ENCODE measurements at regions not wholly inside any gene's neighbourhood (a gene's known extent, or its start where the extent isn't known, plus 50 kb on each side); places are given as distances from the start of the nearest gene placed in this dataset.
"Not testable (repeated sequence)": the region's sequence is repeated elsewhere in the genome, so short reads cannot be mapped to it uniquely, and the experiment has no call there.

DNA sequence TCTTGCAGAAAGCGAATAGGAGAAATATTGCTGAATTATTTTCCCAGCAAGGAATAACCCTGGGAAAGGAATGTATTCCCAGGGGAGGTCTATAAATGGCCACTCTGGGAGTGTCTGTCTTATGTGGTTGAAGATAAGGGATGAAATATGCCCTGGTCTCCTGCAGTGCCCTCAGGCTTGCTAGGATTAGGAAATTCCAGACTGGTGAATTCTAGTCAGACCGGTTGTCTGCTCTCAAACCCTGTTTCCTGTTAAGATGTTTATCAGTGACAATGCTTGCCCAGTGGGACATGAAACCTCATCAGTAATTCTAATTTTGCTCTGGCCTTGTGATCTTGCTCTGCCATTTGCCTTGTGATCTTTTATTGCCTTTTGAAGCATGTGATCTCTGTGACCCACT, 148.2 kb upstream of the CHODL start:
- DNase-seq = not testable (repeated sequence)

DNA sequence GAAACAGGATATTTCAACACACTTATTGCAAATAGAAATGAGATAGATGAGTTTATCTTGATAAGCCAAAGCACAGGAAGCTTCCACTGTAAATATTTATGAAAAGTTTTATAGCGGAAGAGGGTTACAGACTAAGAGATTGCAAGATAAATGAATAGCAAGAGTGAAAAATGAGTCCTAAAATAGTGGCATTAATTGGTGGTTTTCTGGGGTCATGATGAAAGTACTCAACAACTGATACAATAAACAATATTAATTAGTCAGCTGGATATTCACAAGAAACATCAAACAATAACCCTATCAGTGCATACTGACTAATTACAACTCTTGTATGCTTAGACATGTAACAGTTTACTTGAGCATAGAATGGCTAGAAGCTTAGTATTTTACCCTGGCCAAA, 154.8 kb upstream of the CHODL start:
- DNase-seq = no peak

GRCh38 chr21:18070392-18070791, 174.2 kb upstream of the CHODL start:
- no peak for DNase-seq

DNA sequence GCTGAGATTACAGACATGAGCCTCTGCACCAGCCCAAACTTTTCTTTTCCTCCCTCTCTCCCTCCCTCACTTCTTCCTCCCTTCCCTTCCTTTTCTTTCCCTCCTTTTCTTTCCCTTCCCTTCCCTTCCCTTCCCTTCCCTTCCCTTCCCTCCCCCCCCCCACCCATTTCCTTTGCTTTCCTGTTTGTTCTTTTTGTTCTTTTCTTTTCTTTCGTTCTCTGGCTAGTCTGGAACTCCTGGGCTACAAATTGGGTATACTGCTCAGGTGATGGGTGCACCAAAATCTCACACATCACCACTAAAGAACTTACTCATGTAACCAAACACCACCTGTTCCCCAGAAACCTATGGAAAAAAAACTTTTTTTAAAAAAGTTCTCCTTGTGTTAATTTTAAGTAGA, 174.8 kb upstream of the CHODL start:
- DNase-seq = no peak

DNA sequence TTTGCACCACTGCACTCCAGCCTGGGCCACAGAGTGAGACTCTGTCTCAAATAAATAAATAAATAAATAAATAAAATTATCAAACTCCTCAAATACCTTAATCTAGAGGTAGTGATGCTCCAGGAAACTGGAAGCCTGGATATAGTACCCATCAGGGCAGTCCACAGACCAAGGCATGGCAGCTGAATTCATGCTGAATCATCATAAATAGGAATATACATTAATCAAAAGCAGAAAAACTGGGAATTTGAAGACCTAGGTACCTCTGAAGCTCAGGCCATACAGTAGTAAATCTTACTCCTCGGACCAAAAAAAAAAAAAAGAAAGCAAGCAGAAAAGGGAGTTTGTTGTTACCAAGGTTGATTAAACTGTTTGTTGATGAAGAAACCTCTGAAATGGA, 184.2 kb upstream of the CHODL start:
- no peak for DNase-seq

DNA sequence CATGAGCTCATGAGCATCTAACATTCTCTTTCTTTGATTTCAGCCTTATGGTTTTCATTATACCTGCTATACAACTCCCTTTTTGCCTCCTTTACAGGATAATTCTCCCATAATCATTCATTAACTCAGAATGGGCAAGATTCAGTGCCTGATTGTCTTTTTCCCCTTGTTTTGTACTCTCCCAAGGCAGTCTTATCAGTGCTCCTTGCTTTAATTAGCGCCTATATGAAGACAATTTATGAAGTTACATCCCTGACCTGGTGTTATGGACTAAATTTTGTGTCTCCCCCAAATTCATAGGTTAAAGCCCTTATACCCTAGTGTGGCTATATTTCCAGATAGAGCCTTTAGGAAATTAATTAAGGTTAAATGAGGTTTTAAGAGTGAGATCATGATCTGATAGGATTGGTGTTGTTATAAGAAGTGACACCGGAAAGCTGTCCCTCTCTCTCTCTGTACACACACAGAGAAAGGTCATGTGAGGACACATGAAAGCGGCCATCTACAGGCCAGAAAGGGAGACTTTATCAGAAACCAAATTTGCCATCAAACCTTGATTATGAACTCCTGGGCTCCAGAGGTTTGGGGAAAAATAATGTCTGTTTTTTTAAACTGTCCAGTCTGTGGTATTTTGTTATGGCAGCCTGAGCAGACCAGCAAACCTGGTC, 185.8 kb upstream of the CHODL start:
- no peak for DNase-seq

DNA sequence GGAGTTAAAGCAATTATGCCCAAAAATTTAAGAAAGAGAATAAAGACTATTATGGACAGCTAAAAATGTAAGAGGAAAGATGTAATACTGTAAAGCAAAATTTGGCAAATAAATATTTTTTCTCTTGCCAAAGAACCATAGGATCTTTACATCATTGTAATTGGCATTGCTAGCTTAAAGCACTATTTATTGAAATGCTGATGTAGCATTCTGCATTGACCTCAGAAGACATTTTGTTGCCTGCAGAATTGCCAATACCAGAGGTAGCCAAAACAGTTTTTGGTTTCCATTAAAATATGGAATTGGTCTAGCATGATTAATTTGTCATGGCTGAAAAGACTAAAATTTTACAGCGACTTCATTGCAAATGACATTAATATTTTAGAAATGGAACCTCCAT, 191.5 kb upstream of the CHODL start:
- DNase-seq = no peak

DNA sequence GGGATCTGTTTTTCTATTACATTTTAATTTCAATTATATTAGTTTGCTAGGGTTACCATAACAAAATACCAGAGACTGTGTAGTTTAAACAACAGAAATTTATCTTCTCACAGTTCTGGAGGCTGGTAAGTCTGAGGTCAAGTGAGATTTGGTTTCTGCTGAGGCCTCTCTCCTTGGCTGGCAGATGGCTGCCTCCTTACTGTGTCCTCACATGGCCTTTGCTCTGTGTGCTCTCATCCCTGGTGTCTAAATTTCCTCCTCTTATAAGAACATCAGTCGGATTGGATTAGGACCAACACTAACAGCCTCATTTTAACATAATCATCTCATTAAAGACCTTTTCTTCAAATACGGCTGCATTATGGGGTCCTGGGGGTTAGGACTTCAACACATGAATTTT, 195.2 kb upstream of the CHODL start:
- DNase-seq = no peak

DNA sequence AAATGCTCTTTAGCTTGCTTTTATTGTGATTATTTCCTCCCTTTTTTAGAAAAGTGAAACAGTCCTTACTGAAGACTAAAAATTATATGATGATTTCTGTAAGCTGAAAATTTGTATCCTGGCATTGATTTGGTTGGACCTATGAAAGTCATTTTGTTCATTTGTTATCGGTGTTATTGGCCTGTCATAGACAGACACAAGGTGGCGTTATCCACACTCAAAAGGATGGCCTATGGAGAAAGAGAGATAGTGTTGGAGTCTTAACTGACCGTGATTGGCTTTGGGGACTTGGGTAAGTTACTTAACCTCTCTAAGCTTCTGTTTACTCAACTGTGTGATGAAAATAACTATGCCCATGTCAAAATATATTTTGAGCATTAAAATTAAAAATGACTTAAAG, 203.6 kb upstream of the CHODL start:
- no peak for DNase-seq

GRCh38 chr21:18030248-18030647, 211.1 kb upstream of the C21orf91 start:
- DNase-seq = no peak

- no peak for DNase-seq
Observed at GRCh38 chr21:18026359-18026758, 207.2 kb upstream of the C21orf91 start.

DNA sequence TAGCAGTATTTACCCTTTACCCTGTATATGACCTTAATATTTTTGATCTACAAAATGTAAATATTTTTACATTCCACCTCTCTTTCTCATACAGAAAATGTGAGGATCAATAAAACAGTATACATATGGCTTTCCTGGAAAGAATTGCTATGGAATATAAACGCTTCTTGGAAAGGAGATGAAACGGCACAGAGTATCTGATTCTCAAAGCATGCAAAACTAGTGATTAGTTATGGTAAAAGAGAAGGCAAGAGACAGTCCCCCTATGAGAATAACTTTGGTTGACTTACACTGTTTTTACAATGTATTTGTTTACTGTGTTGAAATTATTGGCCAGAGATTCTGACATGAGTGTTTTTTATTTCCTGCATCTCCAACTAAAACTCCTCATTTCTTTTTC, 204.6 kb upstream of the C21orf91 start:
- DNase-seq = no peak

DNA sequence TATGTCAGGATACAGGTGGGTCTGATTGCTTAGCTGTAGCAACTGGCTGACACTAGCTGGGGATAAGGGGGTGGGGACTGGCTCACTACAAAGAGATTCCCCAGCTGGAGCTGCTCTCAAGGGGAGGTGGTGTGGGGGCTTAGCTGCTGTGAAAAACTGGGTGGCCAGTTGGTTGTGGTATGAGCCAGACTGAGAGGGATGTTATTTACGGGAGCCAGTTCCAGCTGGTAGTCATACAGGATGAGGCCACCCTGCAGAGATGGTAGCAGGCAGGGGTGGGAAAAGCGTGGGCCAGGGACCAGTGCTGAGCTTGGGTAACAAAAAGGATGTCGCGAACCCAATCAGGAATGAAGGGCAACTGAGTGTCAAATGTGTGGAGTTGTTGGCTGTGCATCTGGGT, 204.0 kb upstream of the C21orf91 start:
- no peak for DNase-seq

- DNase-seq = no peak
Observed at GRCh38 chr21:18007121-18007520, 188.0 kb upstream of the C21orf91 start.

DNA sequence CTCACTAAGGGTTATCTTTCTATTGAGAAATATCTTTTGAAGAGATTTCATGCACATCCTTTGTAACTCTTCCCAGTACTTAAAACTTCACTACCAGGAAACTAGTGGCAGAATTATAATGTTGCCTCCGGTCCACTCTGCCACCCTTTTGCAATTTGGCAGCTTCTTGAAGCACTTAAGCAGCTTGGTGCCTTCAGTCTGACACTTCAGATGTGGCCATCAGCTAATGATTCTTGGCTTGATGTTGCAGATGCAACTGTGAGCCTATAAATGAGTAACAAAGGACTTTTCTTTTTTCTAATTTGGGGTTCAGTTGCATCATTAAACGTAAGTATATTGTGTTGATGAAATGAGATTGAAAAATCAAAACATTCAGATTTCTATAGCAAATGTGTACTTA, 187.5 kb upstream of the C21orf91 start:
- no peak for DNase-seq

DNA sequence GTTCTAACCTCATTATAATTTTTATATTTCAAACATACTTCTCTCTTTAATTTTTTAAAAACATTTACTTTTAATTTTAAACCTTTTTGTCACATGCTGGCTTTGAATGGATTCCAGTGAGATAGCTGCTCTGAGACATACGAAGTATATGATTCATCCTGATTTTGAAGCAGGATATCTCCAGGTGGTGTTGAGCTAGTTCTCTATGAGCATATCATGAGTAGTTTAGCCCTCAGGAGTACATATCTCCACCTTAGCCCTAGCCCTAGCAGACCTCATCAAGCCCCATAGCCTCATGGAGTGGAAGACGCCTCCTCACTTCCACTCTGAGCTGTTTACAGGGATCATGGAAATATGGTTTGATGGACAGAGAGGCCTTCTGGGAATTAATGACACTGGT, 183.2 kb upstream of the C21orf91 start:
- no peak for DNase-seq

DNA sequence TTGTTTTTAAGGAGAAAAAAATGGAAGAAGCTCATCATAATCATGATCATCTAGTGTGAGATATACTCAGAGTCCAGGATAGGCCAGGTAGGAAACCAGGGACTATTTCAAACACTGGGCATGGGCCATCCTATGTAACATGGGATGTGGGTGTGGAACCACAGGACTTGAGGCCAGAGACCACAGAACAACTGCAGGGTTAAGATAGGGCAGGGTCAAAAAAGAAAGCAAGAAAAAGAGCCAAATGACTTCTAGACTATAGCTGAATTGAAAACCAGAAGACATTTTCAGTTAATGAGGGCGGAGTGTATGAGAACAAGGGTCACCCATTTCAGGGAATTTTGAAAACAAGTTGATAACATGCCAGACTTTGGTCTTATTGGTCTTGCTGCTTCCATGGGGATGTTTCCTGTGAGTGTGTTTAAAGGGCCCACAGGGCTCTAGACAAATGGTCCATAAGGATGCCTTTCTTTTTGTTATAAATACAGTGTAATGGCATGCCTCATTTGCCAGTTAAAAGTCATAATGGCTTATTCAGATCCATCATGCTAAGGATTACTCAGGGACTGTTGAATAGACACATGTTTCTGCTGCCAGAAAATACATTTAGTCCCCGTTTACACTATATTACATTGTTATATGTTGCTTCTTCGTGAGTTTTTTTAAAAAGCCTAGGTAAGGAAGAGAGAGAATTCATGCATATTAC, 182.0 kb upstream of the C21orf91 start:
- no peak for DNase-seq

DNA sequence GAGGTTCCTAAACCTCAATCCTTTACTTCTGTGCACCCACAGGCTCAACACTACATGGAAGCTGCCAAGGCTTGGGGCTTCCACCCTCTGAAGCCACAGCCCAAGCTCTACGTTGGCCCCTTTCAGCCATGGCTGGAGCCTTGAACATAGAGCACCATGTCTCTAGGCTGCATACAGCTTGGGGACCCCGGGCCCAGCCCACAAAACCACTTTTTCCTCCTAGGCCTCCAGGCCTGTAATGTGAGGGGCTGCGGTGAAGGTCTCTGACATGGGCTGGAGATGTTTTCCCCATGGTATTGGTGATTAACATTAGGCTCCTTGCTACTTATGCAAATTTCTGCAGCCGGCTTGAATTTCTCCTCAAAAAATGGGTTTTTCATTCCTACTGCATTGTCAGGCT, 179.4 kb upstream of the C21orf91 start:
- DNase-seq = not testable (repeated sequence)

DNA sequence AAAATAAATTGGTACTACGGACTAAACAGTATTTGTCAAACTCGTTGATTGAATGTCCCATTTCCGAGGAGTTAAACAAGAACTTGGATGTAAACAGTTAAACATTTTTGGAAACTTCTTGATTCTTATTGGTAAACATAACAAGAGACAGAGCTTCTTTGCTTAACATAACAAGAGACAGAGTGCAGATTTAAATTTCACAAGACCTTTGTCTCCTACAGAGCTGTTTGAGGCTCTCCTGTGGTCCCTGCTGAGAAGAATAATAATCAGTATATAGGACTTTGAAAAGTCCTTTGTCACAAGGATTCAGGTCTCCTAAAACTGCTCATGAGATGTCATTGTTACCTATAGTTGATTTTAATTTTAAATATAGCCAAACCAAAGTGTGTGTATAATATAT, 170.6 kb upstream of the C21orf91 start:
- DNase-seq = no peak

DNA sequence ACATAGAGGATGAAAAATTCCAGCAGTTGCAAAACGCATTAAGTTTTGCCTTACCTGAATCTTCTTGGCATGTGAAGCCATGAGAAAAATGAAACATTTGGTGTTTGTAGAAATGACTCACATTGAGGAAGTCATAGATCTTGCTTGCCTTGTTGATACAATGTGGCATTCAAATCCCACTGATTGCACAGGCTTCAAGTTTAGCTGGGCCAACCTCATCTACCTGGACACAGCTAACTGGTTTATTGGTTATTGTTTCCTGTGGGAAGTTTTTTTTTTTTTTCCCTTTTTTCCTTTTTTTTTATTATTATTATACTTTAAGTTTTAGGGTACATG, 168.9 kb upstream of the C21orf91 start:
- DNase-seq = no peak

DNA sequence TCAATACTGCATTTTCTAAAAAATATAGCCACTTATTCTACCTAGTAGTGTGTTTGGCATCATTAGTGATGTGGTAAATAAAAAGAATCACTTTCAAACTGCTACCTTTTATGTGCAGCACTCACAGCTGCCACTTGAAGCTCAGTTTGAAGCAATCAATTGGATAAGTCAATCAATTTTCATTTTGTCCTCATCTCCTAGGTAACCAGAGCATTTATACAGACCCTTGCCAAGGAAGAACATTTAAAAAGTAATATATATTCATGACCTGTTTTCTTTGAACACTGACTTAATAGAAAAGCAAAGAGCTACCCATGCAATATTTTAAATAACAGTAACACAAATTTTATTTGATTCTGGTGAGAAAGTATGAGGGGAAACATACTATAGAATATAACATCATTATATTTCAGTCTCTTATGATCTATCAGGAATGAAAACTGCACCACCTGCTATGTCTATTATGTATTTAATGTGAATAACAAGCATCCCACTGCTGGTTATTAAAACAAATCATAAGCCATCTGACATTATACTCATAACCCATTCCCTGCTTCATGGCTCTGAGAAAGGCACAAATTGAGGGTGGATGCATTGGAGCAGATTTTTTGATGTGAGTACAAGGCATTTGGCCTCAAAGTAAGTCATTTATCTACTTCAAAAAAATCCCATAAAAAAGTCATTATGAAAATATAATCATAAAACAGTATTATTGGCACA, 168.4 kb upstream of the C21orf91 start:
- DNase-seq = no peak

GRCh38 chr21:17981060-17981740, 162.0 kb upstream of the C21orf91 start:
- DNase-seq = no peak

DNA sequence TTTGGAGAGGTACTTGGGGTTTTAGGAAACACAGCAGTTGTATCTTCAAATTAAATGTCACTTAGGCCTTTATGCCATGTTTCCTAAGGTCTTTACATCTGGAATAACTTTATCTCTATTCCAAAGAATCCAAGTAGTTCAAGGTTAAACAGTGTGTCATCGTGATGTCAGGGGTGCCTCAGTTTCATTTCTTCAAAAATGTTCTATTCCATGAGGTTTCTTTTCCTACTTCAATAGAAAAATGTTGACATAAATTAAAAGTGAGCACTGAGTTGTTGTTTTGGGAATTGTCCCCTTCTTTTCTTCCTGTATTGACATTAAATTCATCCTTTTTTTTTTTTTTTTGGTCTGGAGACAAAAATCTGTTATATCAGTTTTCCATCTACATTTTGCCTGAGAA, 160.6 kb upstream of the C21orf91 start:
- no peak for DNase-seq

- DNase-seq = no peak
Observed at GRCh38 chr21:17978895-17979294, 159.7 kb upstream of the C21orf91 start.
